ENCODE measurements at regions not wholly inside any gene's neighbourhood (a gene's known extent, or its start where the extent isn't known, plus 50 kb on each side); places are given as distances from the start of the nearest gene placed in this dataset.

DNA sequence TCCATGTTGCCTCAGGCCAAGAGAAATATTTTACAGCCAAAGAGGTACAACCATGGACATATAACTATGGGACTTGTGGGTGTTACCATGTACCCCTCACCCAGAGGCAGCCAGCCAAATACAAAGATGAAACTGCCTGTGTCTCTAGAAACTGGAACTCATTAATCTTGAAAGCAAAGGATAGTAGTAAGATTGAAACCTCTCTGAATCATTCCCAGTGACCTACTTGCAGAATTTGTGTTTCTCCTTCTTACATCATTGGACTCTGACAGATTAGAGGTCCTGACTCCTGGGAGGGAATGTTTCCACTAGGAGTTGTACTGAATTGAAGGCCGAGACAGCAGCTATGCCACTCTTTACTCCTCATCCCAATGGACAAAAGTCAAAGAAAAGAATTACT lies 257.4 kb upstream of the UBASH3B start:
- Histone ChIP-seq H3K9me3 (replicated peaks; ENCODE audit: insufficient read depth, low read length) (no peaks in the 10 kb centered on the region), H3K4me1 (ENCODE audit: low read length) (no peaks in the 10 kb centered on the region), H3K36me3 (replicated peaks; ENCODE audit: insufficient read depth, low read length) (no peaks in the 10 kb centered on the region), H3K4me3 (ENCODE audit: low read length) (no peak overlapping the region), H3K27me3 (replicated peaks; ENCODE audit: insufficient read depth, low read length) (no peaks in the 10 kb centered on the region), H3K27ac (ENCODE audit: low read length) (no peak overlapping the region), H3K4me2 (ENCODE audit: low read depth, low read length) (no peak overlapping the region), H3F3A (ENCODE audit: insufficient read depth, low read length) (no peaks in the 10 kb centered on the region), H4K20me1 (ENCODE audit: insufficient read depth, low read length) (no peaks in the 10 kb centered on the region), H3K79me2 (ENCODE audit: low read length) (no peaks in the 10 kb centered on the region), H2AFZ (ENCODE audit: low read length) (no peak overlapping the region), H3K9ac (ENCODE audit: low read length) (no peak overlapping the region), H3K9me2 (replicated peaks; ENCODE audit: insufficient read depth, low read length) (no peaks in the 10 kb centered on the region)
- TF ChIP-seq EZH2phosphoT487 (IDR thresholded peaks at IDR 0.05; ENCODE audit: low read length) (no peak), EZH2 (optimal IDR thresholded peaks at IDR 0.05; ENCODE audit: low read depth, low read length) (no peak)
- TF ChIP-seq, protein P1, sequence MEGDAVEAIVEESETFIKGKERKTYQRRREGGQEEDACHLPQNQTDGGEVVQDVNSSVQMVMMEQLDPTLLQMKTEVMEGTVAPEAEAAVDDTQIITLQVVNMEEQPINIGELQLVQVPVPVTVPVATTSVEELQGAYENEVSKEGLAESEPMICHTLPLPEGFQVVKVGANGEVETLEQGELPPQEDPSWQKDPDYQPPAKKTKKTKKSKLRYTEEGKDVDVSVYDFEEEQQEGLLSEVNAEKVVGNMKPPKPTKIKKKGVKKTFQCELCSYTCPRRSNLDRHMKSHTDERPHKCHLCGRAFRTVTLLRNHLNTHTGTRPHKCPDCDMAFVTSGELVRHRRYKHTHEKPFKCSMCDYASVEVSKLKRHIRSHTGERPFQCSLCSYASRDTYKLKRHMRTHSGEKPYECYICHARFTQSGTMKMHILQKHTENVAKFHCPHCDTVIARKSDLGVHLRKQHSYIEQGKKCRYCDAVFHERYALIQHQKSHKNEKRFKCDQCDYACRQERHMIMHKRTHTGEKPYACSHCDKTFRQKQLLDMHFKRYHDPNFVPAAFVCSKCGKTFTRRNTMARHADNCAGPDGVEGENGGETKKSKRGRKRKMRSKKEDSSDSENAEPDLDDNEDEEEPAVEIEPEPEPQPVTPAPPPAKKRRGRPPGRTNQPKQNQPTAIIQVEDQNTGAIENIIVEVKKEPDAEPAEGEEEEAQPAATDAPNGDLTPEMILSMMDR (IDR thresholded peaks at IDR 0.05; ENCODE audit: low read length), result no peak
- no peak for DNase-seq

GRCh38 chr11:122395282-122395681 lies 260.2 kb upstream of the UBASH3B start:
- Histone ChIP-seq H3K9ac (ENCODE audit: low read length) (no peak overlapping the region), H3K4me2 (ENCODE audit: low read depth, low read length) (no peak overlapping the region), H2AFZ (ENCODE audit: low read length) (no peak overlapping the region), H3K4me1 (ENCODE audit: low read length) (no peaks in the 10 kb centered on the region), H3F3A (ENCODE audit: insufficient read depth, low read length) (no peaks in the 10 kb centered on the region), H3K36me3 (replicated peaks; ENCODE audit: insufficient read depth, low read length) (no peaks in the 10 kb centered on the region), H4K20me1 (ENCODE audit: insufficient read depth, low read length) (no peaks in the 10 kb centered on the region), H3K27ac (ENCODE audit: low read length) (no peak overlapping the region), H3K9me2 (replicated peaks; ENCODE audit: insufficient read depth, low read length) (no peaks in the 10 kb centered on the region), H3K27me3 (replicated peaks; ENCODE audit: insufficient read depth, low read length) (no peaks in the 10 kb centered on the region), H3K4me3 (ENCODE audit: low read length) (no peak overlapping the region), H3K79me2 (ENCODE audit: low read length) (no peaks in the 10 kb centered on the region), H3K9me3 (replicated peaks; ENCODE audit: insufficient read depth, low read length) (no peaks in the 10 kb centered on the region)
- DNase-seq, result no peak
- TF ChIP-seq, protein P1 (IDR thresholded peaks at IDR 0.05; ENCODE audit: low read length), result no peak

DNA sequence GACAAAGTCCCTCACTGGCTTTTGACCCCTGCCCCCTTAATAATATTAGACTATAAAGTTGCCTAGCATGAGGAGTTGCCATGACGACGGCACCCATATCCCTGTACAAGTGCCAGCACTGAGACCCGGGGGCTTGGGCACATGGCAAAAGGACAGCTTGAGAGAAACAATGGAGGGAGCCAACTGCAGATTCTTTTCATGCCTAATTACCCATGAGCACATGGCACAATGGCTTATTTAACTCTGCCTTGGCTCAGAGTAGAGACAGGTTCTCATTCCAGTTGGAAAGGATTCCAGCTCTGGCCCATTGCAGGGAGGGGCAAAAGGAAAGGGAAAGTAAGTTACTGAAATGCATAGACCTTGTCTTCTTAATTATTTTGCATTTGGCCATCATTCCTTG lies 261.2 kb upstream of the UBASH3B start:
- H3K4me3 ChIP-seq (ENCODE audit: low read length), result no peak overlapping the region
- H3K27me3 ChIP-seq (replicated peaks; ENCODE audit: insufficient read depth, low read length), result no peaks in the 10 kb centered on the region
- DNase-seq, result no peak
- no peaks in the 10 kb centered on the region for H3K9me3 ChIP-seq (replicated peaks; ENCODE audit: insufficient read depth, low read length)
- H3K27ac ChIP-seq (ENCODE audit: low read length), result no peak overlapping the region
- H3K4me1 ChIP-seq (ENCODE audit: low read length), result no peaks in the 10 kb centered on the region
- H3F3A ChIP-seq (ENCODE audit: insufficient read depth, low read length), result no peaks in the 10 kb centered on the region
- no peaks in the 10 kb centered on the region for H3K79me2 ChIP-seq (ENCODE audit: low read length)
- no peaks in the 10 kb centered on the region for H3K9me2 ChIP-seq (replicated peaks; ENCODE audit: insufficient read depth, low read length)
- TF ChIP-seq EZH2 (optimal IDR thresholded peaks at IDR 0.05; ENCODE audit: low read depth, low read length) (no peak), EZH2phosphoT487 (IDR thresholded peaks at IDR 0.05; ENCODE audit: low read length) (no peak)
- TF ChIP-seq, protein P1 (IDR thresholded peaks at IDR 0.05; ENCODE audit: low read length), result no peak
- H3K36me3 ChIP-seq (replicated peaks; ENCODE audit: insufficient read depth, low read length), result no peaks in the 10 kb centered on the region
- no peak overlapping the region for H2AFZ ChIP-seq (ENCODE audit: low read length)
- no peaks in the 10 kb centered on the region for H4K20me1 ChIP-seq (ENCODE audit: insufficient read depth, low read length)
- H3K9ac ChIP-seq (ENCODE audit: low read length), result no peak overlapping the region
- no peak overlapping the region for H3K4me2 ChIP-seq (ENCODE audit: low read depth, low read length)
